ENCODE measurements at regions not wholly inside any gene's neighbourhood (a gene's known extent, or its start where the extent isn't known, plus 50 kb on each side); places are given as distances from the start of the nearest gene placed in this dataset.
A peak's percentile ranks its signal among the peaks of the same experiment; 100 is the strongest.

- intact Hi-C loops (cut with DNase I): no loop called here
- Histone ChIP-seq H3K27ac (no peak overlapping the region), H3K9me3 (no peaks in the 10 kb centered on the region), H3K36me3 (replicated peaks in 1 of 2; ENCODE audit: insufficient read depth in 1 of 2, low read depth in 2 of 2) (no peaks in the 10 kb centered on the region), H3K27me3 (no peaks in the 10 kb centered on the region), H3K4me3 (no peak overlapping the region), H3K4me1 (no peaks in the 10 kb centered on the region)
- DNase-seq (no peak), ATAC-seq (peak; percentile 23)
- 52 to 55% methylated on average over 6 of the region's 6 CpGs for WGBS, 2 donors
- TF ChIP-seq, protein P1, sequence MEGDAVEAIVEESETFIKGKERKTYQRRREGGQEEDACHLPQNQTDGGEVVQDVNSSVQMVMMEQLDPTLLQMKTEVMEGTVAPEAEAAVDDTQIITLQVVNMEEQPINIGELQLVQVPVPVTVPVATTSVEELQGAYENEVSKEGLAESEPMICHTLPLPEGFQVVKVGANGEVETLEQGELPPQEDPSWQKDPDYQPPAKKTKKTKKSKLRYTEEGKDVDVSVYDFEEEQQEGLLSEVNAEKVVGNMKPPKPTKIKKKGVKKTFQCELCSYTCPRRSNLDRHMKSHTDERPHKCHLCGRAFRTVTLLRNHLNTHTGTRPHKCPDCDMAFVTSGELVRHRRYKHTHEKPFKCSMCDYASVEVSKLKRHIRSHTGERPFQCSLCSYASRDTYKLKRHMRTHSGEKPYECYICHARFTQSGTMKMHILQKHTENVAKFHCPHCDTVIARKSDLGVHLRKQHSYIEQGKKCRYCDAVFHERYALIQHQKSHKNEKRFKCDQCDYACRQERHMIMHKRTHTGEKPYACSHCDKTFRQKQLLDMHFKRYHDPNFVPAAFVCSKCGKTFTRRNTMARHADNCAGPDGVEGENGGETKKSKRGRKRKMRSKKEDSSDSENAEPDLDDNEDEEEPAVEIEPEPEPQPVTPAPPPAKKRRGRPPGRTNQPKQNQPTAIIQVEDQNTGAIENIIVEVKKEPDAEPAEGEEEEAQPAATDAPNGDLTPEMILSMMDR (IDR thresholded peaks at IDR 0.05): no peak
- no peak for TF ChIP-seq POLR2A (IDR thresholded peaks at IDR 0.05)
These were observed 590.8 kb upstream of the BRINP1 start for GRCh38 chr9:119959846-119960545.

DNA sequence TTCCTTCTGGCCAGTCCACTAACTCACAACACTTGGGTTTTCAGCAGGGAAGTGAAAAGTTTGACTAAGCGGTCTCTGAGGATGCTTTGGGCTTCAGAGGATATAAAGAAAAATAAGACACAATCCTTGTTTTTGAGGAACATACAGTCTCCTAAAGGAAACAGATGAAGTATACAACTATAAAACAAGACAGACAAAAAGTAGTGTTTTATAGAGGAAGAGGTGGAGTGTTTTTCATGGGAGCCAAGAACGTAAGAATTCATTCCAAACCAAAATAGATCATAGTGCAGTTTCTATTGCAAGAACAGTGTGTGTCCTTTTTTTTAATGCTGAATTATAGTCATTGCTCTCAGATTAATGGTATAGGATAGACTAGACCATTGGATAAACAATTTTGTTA lies 586.9 kb upstream of the BRINP1 start:
- Histone ChIP-seq H3K4me1 (no peaks in the 10 kb centered on the region), H3K36me3 (replicated peaks in 1 of 2; ENCODE audit: insufficient read depth in 1 of 2, low read depth in 2 of 2) (no peaks in the 10 kb centered on the region), H3K27me3 (no peaks in the 10 kb centered on the region), H3K9me3 (no peaks in the 10 kb centered on the region), H3K4me3 (no peak overlapping the region), H3K27ac (no peak overlapping the region)
- TF ChIP-seq POLR2A (IDR thresholded peaks at IDR 0.05): no peak
- TF ChIP-seq, protein P1 (IDR thresholded peaks at IDR 0.05): no peak
- ATAC-seq (no peak), DNase-seq (no peak)
- intact Hi-C loops (cut with DNase I): no loop called here
- 54 to 60% methylated on average over 2 of the region's 2 CpGs for WGBS, 2 donors

- Histone ChIP-seq H3K9me3 (no peaks in the 10 kb centered on the region), H3K4me3 (no peak overlapping the region), H3K4me1 (no peaks in the 10 kb centered on the region), H3K36me3 (replicated peaks in 1 of 2; ENCODE audit: insufficient read depth in 1 of 2, low read depth in 2 of 2) (no peaks in the 10 kb centered on the region), H3K27ac (no peak overlapping the region), H3K27me3 (no peaks in the 10 kb centered on the region)
- no peak for ATAC-seq
- 22 to 43% methylated on average over 3 of the region's 3 CpGs for WGBS, 2 donors
- intact Hi-C loops (cut with DNase I): no loop called here
- TF ChIP-seq POLR2A (IDR thresholded peaks at IDR 0.05): no peak
- TF ChIP-seq, protein P1 (IDR thresholded peaks at IDR 0.05): no peak
- DNase-seq: no peak
These were observed 586.0 kb upstream of the BRINP1 start for GRCh38 chr9:119955276-119955675.

DNA sequence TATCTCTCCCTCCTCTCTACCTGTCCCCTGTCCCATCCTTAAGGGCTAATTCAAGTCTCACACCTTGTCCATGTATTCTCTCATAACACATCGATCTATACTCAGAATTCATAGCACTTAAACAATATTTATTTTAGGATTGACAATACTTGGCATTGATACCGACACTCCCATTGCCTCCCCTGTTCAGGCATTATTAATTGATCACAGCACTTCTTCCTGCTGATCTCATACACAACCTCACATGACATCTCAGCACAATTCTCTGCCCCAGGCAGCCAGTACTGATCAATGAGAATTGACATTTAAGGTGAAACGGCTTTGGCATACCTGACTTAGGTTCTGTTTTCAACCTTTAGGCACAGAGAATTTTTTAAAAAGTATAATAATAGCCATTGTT lies 582.4 kb upstream of the BRINP1 start:
- 43 to 44% methylated on average over 3 of the region's 3 CpGs for WGBS, 2 donors
- H3K27me3 ChIP-seq: no peaks in the 10 kb centered on the region
- intact Hi-C loops (cut with DNase I): no loop called here
- H3K4me1 ChIP-seq: no peaks in the 10 kb centered on the region
- TF ChIP-seq POLR2A (IDR thresholded peaks at IDR 0.05): no peak
- TF ChIP-seq, protein P1 (IDR thresholded peaks at IDR 0.05): no peak
- H3K4me3 ChIP-seq: no peak overlapping the region
- ATAC-seq: no peak
- no peak for DNase-seq
- H3K27ac ChIP-seq: no peak overlapping the region
- no peaks in the 10 kb centered on the region for H3K9me3 ChIP-seq
- H3K36me3 ChIP-seq (replicated peaks in 1 of 2; ENCODE audit: insufficient read depth in 1 of 2, low read depth in 2 of 2): no peaks in the 10 kb centered on the region

- 7 to 13% methylated on average over 1 of the region's 1 CpG for WGBS, 2 donors
- Histone ChIP-seq H3K9me3 (no peaks in the 10 kb centered on the region), H3K36me3 (replicated peaks in 1 of 2; ENCODE audit: insufficient read depth in 1 of 2, low read depth in 2 of 2) (no peaks in the 10 kb centered on the region), H3K4me3 (no peak overlapping the region), H3K27me3 (no peaks in the 10 kb centered on the region), H3K27ac (no peak overlapping the region), H3K4me1 (no peaks in the 10 kb centered on the region)
- TF ChIP-seq, protein P1 (IDR thresholded peaks at IDR 0.05): no peak
- TF ChIP-seq POLR2A (IDR thresholded peaks at IDR 0.05): no peak
- intact Hi-C loops (cut with DNase I): no loop called here
- peak; percentile 45 for ATAC-seq
- peak in 1 of 4 donors; percentile 12 for DNase-seq
These were observed 581.9 kb upstream of the BRINP1 start for GRCh38 chr9:119951090-119951489.
